ENCODE measurements at regions not wholly inside any gene's neighbourhood (a gene's known extent, or its start where the extent isn't known, plus 50 kb on each side); places are given as distances from the start of the nearest gene placed in this dataset.

DNA sequence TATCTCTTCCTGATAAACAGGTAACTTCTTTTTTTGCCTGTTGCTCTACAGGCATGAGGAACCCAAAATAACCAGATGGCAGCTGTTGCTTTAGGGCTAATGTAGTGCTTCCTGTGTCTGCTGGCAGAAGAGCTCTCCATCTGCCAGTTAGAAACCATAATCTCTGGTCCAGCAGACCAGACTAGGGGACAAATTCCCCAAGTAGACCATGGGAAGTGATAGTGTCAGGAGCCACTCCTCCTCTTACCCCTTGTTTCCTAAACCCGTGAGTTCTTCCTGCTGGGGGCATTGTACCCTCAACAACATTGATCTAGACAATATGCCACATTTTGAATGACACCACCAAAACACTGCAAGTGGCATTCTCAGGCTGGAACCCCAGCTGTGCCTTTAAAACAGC lies 135.9 kb downstream of the DLEU7 start:
- no peaks in the 10 kb centered on the region for H3K27me3 ChIP-seq
- H3K4me1 ChIP-seq = peaks cover 0 to 11% (median 2%) of the 10 kb centered on the region in 4 donors
- TF ChIP-seq, protein P1, sequence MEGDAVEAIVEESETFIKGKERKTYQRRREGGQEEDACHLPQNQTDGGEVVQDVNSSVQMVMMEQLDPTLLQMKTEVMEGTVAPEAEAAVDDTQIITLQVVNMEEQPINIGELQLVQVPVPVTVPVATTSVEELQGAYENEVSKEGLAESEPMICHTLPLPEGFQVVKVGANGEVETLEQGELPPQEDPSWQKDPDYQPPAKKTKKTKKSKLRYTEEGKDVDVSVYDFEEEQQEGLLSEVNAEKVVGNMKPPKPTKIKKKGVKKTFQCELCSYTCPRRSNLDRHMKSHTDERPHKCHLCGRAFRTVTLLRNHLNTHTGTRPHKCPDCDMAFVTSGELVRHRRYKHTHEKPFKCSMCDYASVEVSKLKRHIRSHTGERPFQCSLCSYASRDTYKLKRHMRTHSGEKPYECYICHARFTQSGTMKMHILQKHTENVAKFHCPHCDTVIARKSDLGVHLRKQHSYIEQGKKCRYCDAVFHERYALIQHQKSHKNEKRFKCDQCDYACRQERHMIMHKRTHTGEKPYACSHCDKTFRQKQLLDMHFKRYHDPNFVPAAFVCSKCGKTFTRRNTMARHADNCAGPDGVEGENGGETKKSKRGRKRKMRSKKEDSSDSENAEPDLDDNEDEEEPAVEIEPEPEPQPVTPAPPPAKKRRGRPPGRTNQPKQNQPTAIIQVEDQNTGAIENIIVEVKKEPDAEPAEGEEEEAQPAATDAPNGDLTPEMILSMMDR (IDR thresholded peaks at IDR 0.05) = no peak
- no peak for TF ChIP-seq POLR2AphosphoS5 (IDR thresholded peaks at IDR 0.05)
- TF ChIP-seq EP300 (IDR thresholded peaks at IDR 0.05) = no peak
- no peak for TF ChIP-seq POLR2A (IDR thresholded peaks at IDR 0.05)
- WGBS, 2 donors = 78 to 85% methylated on average over 1 of the region's 1 CpG
- H3K27ac ChIP-seq = no peak overlapping the region
- no peak for ATAC-seq (ENCODE audit: low FRiP score in 2 of 2)
- H3K4me3 ChIP-seq = no peak overlapping the region
- H3K36me3 ChIP-seq = no peaks in the 10 kb centered on the region
- no peaks in the 10 kb centered on the region for H3K9me3 ChIP-seq
- DNase-seq = no peak

DNA sequence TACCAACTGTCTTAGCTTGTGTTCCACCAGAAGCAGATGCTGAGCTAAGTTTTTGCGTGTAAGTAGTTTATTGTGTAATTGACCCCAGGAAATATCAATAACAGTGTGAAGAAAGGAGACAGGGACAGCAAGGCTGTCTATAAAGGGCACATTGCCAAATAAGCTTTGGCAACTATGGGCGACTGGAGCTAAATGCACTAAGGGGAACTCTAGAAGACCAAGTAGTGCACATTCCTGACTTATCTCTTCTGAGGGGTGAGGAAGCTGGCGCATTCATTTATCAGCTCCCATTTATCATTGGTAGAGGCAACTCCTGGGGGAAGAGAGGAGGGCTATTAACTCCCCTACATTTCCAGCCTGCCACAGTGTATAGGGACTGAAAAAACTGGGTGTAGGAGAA lies 135.0 kb downstream of the DLEU7 start:
- no peaks in the 10 kb centered on the region for H3K27me3 ChIP-seq
- H3K9me3 ChIP-seq = no peaks in the 10 kb centered on the region
- WGBS, 2 donors = 46 to 52% methylated on average over 3 of the region's 3 CpGs
- peak in 1 of 2 donors; percentile 34 for ATAC-seq (ENCODE audit: low FRiP score in 2 of 2)
- DNase-seq = no peak
- TF ChIP-seq EP300 (IDR thresholded peaks at IDR 0.05) = no peak
- TF ChIP-seq POLR2AphosphoS5 (IDR thresholded peaks at IDR 0.05) = no peak
- TF ChIP-seq, protein P1 (IDR thresholded peaks at IDR 0.05) = no peak
- TF ChIP-seq POLR2A (IDR thresholded peaks at IDR 0.05) = no peak
- H3K27ac ChIP-seq = no peak overlapping the region
- no peak overlapping the region for H3K4me3 ChIP-seq
- peaks cover 0 to 13% (median 4%) of the 10 kb centered on the region in 4 donors for H3K4me1 ChIP-seq
- H3K36me3 ChIP-seq = no peaks in the 10 kb centered on the region

DNA sequence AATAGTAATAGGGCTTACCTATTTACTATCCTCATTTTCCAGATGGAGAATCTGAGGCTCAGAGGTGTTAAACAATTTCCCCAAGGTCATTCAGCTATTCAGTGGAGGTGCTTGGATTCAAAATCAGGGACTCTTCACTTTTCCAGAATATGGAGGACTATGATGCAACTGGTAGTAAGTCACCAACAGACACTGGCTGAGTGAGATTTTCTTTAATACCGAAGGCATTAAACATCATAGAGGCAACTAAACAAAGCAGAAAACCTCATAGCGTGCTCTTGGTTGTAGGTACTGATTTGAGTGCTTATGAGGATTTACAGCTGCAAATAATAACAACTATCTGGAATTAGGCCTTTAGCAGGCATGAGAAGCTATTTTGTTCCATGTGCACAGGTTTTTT lies 134.4 kb downstream of the DLEU7 start:
- 91 to 93% methylated on average over 2 of the region's 2 CpGs for WGBS, 2 donors
- no peaks in the 10 kb centered on the region for H3K9me3 ChIP-seq
- no peak for DNase-seq
- peaks cover 0 to 16% (median 5%) of the 10 kb centered on the region in 4 donors for H3K4me1 ChIP-seq
- H3K27ac ChIP-seq = no peak overlapping the region
- no peaks in the 10 kb centered on the region for H3K27me3 ChIP-seq
- ATAC-seq (ENCODE audit: low FRiP score in 2 of 2) = no peak
- no peak for TF ChIP-seq POLR2AphosphoS5 (IDR thresholded peaks at IDR 0.05)
- no peak for TF ChIP-seq EP300 (IDR thresholded peaks at IDR 0.05)
- no peak for TF ChIP-seq POLR2A (IDR thresholded peaks at IDR 0.05)
- TF ChIP-seq, protein P1 (IDR thresholded peaks at IDR 0.05) = no peak
- H3K4me3 ChIP-seq = no peak overlapping the region
- H3K36me3 ChIP-seq = no peaks in the 10 kb centered on the region

DNA sequence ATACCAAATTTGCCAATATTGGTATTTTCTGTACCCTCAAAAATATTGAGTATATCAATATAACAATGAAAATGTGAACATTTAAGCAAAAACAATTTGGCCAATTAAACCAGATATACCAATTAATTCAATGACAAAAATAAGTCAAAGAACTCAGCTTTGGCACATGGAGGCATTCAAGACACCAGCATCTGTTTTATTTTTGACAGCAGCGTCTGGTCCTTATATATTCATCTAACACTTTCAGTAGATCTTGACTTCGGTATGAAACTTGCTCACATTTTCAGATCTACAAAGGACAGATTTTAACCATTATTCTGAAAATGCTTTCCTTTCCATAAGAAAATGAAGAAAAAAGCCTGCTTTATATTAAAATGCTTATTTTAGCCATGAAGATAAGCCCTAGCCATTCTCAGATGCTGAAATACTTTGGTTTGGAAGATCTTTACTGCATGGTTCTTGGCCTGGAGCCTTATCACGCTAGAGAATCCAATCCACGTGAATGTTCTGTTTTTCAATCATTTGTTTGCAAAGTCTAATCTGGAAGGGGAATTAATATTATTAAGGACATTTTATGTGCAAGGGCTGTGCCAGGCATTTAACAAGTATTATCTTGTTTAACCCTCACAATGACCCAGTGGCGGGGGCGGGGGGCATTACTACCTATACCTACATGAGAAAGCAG lies 132.2 kb downstream of the DLEU7 start:
- 81 to 90% methylated on average over 6 of the region's 6 CpGs for WGBS, 2 donors

DNA sequence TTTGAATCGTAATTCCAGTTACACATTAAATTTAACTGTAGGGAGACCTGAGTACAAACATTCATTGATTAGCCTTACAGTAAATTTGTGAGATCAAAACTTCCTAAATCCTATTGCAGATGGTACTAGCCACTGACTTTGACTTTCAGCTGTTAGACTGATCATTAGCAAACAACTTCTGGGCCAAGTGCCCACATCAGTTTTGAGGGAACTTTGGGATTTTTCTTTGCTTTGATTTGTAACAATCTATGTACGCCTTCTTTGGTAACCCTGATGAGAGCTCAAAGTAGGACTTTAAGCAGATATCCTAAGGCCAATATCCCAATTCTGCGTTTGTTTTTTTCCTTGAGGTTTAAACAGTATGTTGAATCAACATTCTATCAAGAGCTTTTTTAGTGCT lies 131.5 kb downstream of the DLEU7 start:
- ATAC-seq (ENCODE audit: low FRiP score in 2 of 2) (no peak), DNase-seq (no peak)
- Histone ChIP-seq H3K4me1 (peaks cover 4 to 16% (median 5%) of the 10 kb centered on the region in 4 donors), H3K36me3 (no peaks in the 10 kb centered on the region), H3K4me3 (no peak overlapping the region), H3K27ac (no peak overlapping the region), H3K9me3 (no peaks in the 10 kb centered on the region), H3K27me3 (no peaks in the 10 kb centered on the region)
- 70 to 78% methylated on average over 3 of the region's 3 CpGs for WGBS, 2 donors
- TF ChIP-seq, protein P1 (IDR thresholded peaks at IDR 0.05) = no peak
- TF ChIP-seq POLR2A (IDR thresholded peaks at IDR 0.05) = no peak
- TF ChIP-seq POLR2AphosphoS5 (IDR thresholded peaks at IDR 0.05) = no peak
- no peak for TF ChIP-seq EP300 (IDR thresholded peaks at IDR 0.05)

More for the DNA sequence above, 132.2 kb downstream of the DLEU7 start:
- Histone ChIP-seq H3K4me3 (no peak overlapping the region), H3K27me3 (no peaks in the 10 kb centered on the region), H3K36me3 (no peaks in the 10 kb centered on the region), H3K9me3 (no peaks in the 10 kb centered on the region), H3K4me1 (peaks cover 4 to 16% (median 5%) of the 10 kb centered on the region in 4 donors), H3K27ac (no peak overlapping the region)
- ATAC-seq (ENCODE audit: low FRiP score in 2 of 2) = no peak
- no peak for DNase-seq
- TF ChIP-seq POLR2AphosphoS5 (IDR thresholded peaks at IDR 0.05) = no peak
